HG03135 (cell line): ENCODE measurements at regions not wholly inside any gene's neighbourhood (a gene's known extent, or its start where the extent isn't known, plus 50 kb on each side); places are given as distances from the start of the nearest gene placed in this dataset.
"Not testable (repeated sequence)": the region's sequence is repeated elsewhere in the genome, so short reads cannot be mapped to it uniquely, and the experiment has no call there.

Source experiments
- ATAC-seq: cut with Tn5 transposase; IDR thresholded peaks from one replicate; pipeline ENCODE4 v1.9.1; 2021; ENCODE audit warnings: mild to moderate bottlenecking, moderate library complexity; ENCODE audit not compliant: unreplicated experiment

- ATAC-seq: no peak
Observed at GRCh38 chrX:79511799-79512198, 144.7 kb upstream of the ITM2A start.

GRCh38 chrX:79506001-79506400 lies 138.9 kb upstream of the ITM2A start:
- ATAC-seq: no peak

GRCh38 chrX:79482686-79483085 lies 115.6 kb upstream of the ITM2A start:
- no peak for ATAC-seq

GRCh38 chrX:79477691-79478090 lies 110.6 kb upstream of the ITM2A start:
- no peak for ATAC-seq

- ATAC-seq: no peak
Observed at GRCh38 chrX:79466636-79467035, 99.5 kb upstream of the ITM2A start.

GRCh38 chrX:79462458-79462857 lies 95.3 kb upstream of the ITM2A start:
- no peak for ATAC-seq

- ATAC-seq: not testable (repeated sequence)
Observed at GRCh38 chrX:79456593-79456992, 89.5 kb upstream of the ITM2A start.

- no peak for ATAC-seq
Observed at GRCh38 chrX:79452881-79453280, 85.7 kb upstream of the ITM2A start.

GRCh38 chrX:79444694-79445210 lies 77.6 kb upstream of the ITM2A start:
- ATAC-seq: no peak

GRCh38 chrX:79443121-79443520 lies 76.0 kb upstream of the ITM2A start:
- no peak for ATAC-seq

- ATAC-seq: no peak
Observed at GRCh38 chrX:79440336-79440735, 73.2 kb upstream of the ITM2A start.
